GM19023 (cell line): ENCODE measurements at regions not wholly inside any gene's neighbourhood (a gene's known extent, or its start where the extent isn't known, plus 50 kb on each side); places are given as distances from the start of the nearest gene placed in this dataset.

ENCODE experiments used
- ATAC-seq: cut with Tn5 transposase; IDR thresholded peaks from one replicate; pipeline ENCODE4 v1.9.1; 2021; ENCODE audit warnings: mild to moderate bottlenecking, moderate library complexity; ENCODE audit not compliant: unreplicated experiment

DNA sequence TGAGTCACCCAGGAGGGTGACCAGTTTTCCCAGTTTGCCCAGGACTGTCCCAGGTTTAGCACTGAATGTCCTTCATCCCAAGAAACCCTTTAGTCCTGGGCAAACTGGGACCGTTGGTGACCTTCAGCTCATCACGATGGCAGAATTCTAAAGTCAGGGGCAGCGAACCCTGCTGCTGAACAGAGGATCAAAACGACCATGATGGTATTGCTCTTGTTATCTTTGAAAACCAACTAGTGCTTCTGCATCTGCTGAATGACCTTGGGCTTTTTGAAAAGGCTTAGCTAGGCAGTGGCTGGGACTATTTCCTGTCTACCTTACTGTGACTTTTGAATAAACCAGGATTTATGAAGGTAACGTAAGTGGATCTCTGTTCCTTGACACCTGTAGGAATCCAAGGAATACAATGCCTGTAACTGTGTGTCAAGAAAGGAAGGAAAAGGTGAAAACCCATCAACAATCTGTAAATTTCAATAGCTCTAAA, 281.9 kb downstream of the SOX9 start:
- ATAC-seq = no peak

- ATAC-seq = no peak
Measured at GRCh38 chr17:72403713-72404209, 282.9 kb downstream of the SOX9 start.

DNA sequence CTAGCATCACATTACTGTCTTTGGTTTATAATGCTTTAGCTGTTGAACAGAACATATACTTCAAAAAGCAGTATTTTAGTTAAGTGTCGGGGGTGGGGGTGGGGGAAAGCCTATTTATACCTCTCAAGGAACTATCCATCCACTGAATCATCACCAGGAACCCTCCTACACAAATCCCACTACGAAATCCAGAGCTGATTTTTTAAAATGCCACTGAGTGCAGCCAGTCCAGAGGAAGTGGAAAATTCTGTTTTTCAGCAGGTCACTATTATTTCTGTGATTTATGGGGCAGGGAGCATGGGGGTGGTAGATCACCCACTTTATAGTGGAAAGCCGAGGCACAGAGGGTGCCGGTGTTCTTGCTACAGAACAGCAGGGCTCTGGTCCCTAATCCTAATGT, 284.1 kb downstream of the SOX9 start:
- no peak for ATAC-seq

GRCh38 chr17:72405662-72406230, 284.9 kb downstream of the SOX9 start:
- ATAC-seq = no peak

DNA sequence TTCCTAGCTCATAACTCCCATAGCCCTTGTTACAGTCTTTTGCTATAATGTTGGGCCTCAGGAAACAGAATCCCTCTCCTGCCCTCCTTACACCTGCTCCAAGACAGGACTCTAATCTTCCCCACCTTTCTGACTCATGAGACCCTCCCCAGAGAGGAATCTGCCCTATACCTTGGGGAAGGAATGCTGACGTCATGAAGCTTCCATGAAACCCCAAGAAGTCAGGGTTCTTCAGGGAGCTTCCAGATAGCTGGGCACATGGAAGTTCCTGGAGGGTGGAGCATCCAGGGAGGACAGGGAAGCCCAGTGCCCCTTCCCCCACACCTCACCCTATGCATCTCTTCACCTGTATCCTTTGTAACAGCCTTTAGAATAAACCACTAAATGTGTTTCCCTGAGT, 285.7 kb downstream of the SOX9 start:
- ATAC-seq = no peak

- ATAC-seq = peak; percentile 71
Measured at GRCh38 chr17:72407336-72407909, 286.6 kb downstream of the SOX9 start.

GRCh38 chr17:72407931-72408330, 287.1 kb downstream of the SOX9 start:
- ATAC-seq = no peak

DNA sequence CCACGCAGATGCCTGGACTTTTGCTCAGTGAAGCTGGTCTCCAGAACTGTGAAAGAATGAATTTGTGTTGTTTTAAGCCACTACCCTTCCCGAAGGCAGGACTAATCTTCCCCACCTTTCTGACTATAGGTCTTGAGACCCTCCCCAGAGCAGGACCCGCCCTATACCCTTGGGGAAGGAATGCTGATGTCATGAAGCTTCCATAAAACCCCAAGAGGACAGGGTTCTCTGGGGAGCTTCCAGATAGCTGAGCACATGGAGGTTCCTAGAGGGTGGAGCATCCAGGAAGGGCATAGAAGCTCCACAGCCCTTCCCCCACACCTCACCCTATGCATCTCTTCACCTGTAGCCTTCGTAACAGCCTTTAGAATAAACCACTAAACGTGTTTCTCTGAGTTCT, 287.8 kb downstream of the SOX9 start:
- no peak for ATAC-seq

DNA sequence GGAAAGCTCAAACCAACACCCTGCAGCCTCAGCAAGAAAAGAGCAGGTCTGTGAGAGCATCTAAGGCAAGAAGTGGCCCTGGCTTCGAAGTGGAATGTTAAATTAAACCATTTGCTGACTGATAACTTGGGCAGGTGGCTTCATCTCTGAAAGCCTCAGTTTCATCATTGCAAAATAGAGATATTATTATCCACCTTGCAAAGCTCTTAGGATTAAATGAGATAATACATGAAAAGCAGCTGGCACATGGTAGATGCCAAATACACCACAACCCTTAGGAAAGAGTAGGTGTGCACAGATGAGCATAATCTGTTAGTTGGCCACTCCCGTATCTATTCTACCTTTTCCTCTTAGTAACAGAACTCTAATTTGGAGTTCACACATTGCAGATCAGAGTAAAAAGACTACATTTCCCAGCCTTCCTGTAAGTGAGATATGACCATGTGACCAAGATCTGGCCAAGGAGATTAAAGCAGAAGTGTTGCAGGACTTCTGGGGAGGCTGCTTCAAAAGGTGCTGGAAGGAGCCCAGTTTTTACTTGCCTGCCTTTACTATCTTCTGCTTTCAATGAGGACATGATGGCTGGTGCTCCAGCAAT, 288.7 kb downstream of the SOX9 start:
- peak; percentile 39 for ATAC-seq

DNA sequence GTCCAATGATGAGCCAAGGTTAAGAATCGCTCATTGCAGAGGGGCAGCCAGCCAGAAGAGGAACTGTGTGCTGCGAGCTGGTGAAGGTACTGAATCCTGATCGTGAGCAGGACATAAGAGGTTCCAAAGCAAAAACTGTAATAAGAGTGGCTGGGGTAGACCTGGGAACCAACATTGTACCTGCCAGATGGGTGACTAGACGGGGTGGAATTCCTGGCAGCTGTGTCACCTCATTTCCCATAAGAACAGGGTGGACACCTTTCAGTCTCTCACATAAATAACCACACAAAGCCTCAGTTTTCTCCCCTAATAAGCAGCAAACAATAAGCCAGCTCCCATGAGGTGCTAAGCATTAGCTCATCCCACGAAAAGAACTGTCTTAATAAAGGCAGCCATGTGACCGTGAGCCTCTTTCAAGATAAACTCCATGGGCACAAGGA, 290.3 kb downstream of the SOX9 start:
- no peak for ATAC-seq

DNA sequence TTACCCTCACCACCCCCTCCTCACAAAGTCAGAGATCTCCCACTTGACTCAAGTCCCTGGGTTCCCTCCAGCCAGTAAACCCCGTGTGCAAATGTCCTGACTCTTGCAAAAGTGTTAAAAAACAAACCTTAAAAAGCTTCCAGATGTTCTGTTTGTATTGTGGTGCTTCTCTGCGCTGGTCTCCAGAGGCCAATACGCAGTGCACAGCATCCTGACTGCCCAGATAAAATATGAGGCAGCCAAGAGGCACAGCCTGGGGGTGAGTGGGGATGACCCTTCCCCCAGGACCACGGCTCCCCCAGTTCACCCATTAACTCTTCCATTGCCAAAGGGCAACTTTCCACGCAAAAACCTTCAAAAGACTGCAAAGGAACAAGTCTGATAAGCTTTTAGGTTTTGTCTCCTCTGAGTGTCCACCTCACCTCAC, 291.8 kb downstream of the SOX9 start:
- ATAC-seq = no peak

- ATAC-seq = no peak
Measured at GRCh38 chr17:72413077-72414031, 292.5 kb downstream of the SOX9 start.

DNA sequence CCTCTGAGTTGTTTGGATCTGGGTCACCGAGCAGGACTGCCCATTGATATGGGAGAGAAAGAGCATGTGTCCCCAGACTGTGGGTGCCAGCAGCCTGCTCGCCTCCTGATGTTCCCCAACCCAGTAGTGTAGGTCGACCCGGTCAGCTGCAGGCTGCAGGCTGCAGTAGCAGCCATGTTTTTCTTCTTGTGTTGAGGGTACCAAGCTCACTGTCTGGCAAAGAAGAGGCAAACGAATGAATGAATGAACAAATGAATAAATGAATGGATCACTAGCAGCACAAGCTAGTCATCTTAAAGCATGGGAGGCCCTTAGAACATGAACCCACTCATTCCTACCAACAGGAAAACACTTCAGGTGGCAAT, 293.2 kb downstream of the SOX9 start:
- ATAC-seq = no peak

DNA sequence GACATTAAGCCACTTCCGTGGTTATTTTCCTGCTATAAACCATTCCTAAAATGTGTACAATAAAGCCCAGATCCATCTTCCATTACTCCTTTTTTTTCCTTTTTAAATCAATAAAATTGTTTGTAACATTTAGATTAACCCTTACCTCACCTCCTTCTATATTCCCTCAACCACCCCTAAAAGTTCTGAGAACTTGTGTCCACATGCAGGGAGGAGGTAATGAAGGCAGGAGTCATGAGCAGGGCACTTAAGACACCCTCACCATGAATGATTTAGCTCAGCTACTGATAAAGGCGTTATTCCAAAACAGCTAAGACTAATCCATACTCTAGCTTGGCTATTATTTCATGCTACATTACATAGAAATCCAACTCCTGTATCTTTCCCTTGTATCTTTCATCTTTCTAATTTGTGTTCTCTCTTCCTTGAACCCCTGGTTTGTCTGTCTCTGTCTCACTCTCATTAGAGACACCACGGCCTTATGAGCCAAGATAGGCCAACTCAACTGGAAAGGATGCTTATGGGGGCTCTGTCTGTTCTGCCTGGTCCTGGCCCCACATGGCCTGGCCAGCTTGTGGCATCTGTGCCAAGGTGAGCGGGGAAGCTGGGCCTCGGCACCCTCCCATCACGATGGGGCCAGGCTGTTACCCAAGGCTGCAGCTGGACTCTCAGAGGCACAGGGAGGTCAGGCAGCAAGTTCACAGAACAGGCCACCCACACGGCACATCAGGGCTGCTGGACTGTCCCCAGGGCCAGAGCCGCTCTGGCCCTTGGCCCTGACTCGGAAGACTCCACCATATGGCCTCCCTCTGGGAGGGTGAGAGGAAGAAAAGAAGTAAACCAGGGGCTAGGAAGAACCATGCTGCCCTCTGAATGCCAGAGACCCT, 294.4 kb downstream of the SOX9 start:
- ATAC-seq = no peak

DNA sequence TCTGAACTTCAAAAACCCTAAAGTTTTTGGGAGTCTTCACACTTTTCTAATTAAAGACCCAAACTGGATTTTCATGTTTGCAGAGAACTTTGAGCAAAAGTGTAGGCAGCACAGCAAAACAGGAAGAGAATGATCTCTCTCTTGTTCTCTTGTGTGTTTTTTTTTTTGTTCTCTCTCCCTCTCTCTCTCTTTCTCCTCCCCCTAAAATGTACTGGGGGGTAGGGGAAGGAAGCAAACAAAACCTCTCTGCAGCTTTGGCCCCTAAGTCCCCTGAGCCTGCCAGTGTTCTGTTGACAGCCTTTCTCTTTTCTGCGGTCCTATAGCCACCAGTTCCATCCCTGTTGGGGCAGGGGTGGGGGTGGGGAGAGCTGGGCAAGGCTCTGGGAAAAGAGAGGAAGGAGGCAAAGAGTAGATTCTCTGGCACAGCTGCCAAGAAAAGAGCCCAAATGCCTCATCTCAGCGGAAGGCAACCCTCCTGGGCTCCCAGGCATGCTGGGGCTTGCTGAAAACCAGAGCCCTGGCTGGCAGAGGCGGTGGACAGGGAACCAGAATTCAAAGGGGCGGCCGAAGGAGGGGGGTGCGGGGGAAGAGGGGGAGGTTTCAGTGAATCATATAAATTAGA, 295.3 kb downstream of the SOX9 start:
- ATAC-seq = no peak

GRCh38 chr17:72416905-72417304, 296.1 kb downstream of the SOX9 start:
- ATAC-seq = no peak

- no peak for ATAC-seq
Measured at GRCh38 chr17:72417627-72418026, 296.8 kb downstream of the SOX9 start.

- ATAC-seq = peak; percentile 41
Measured at GRCh38 chr17:72419866-72420774, 299.3 kb downstream of the SOX9 start.

DNA sequence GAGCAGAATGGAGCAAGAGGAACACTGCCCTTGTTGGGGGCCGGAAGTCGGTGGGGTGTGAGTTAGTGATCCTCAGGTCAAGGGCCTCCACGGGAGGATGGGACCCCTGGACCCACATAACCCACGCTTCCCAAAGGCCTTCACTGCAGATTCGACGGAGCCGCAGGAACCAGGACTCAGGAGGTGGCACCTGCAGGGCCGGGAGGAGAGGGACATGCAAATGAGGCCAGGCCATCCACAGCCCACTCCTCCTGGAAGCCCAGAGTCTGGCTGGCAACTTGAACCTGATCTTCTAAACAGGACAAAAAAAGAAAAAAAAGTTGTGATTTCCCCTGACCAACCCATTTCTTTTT, 299.9 kb downstream of the SOX9 start:
- ATAC-seq = no peak
